ENCODE measurements at regions not wholly inside any gene's neighbourhood (a gene's known extent, or its start where the extent isn't known, plus 50 kb on each side); places are given as distances from the start of the nearest gene placed in this dataset.

DNA sequence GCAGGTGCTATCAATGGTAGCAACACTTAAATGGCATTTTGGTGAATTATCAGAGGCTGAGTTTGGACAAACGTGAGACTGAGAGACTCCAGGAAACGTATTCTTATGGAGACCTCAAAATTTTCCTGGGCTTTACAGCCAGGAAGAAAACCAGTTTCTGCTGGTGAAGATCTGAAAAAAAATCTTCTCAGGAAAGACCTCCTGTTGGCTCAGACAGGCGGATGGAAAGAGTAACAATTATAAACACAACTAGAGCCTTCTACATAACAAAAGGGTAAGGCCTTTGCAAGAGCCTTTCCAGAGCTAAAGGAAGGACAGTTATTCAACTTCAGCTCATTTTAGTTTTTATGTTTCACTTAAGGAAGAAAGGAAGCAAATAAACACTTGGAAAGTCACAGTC, 274.4 kb downstream of the THBS2 start:
- Histone ChIP-seq H3K4me3 (ENCODE audit: low read length in 3 of 3) (no peak overlapping the region), H3K36me3 (ENCODE audit: control insufficient read depth in 2 of 3, insufficient read depth in 3 of 3, low read length in 3 of 3) (no peaks in the 10 kb centered on the region), H3K9me3 (ENCODE audit: control insufficient read depth in 2 of 3, insufficient read depth in 1 of 3, low read length in 3 of 3) (peaks cover 0 to 11% (median 5%) of the 10 kb centered on the region in 3 donors), H3K27me3 (ENCODE audit: control insufficient read depth, insufficient read depth, low read length) (no peaks in the 10 kb centered on the region), H3K9ac (ENCODE audit: low read length in 3 of 3) (no peak overlapping the region), H3K4me1 (ENCODE audit: control insufficient read depth in 2 of 3, insufficient read depth in 2 of 3, low read depth in 1 of 3, low read length in 3 of 3) (no peaks in the 10 kb centered on the region), H3K27ac (ENCODE audit: low read depth in 2 of 2, low read length in 2 of 2) (no peak overlapping the region)
- intact Hi-C loops (cut with DNase I), result no loop called here
- TF ChIP-seq, protein P1, sequence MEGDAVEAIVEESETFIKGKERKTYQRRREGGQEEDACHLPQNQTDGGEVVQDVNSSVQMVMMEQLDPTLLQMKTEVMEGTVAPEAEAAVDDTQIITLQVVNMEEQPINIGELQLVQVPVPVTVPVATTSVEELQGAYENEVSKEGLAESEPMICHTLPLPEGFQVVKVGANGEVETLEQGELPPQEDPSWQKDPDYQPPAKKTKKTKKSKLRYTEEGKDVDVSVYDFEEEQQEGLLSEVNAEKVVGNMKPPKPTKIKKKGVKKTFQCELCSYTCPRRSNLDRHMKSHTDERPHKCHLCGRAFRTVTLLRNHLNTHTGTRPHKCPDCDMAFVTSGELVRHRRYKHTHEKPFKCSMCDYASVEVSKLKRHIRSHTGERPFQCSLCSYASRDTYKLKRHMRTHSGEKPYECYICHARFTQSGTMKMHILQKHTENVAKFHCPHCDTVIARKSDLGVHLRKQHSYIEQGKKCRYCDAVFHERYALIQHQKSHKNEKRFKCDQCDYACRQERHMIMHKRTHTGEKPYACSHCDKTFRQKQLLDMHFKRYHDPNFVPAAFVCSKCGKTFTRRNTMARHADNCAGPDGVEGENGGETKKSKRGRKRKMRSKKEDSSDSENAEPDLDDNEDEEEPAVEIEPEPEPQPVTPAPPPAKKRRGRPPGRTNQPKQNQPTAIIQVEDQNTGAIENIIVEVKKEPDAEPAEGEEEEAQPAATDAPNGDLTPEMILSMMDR (IDR thresholded peaks at IDR 0.05; ENCODE audit: borderline replicate concordance, extremely low read depth, insufficient read depth), result no peak
- DNase-seq (no peak), FAIRE-seq (no peak)

DNA sequence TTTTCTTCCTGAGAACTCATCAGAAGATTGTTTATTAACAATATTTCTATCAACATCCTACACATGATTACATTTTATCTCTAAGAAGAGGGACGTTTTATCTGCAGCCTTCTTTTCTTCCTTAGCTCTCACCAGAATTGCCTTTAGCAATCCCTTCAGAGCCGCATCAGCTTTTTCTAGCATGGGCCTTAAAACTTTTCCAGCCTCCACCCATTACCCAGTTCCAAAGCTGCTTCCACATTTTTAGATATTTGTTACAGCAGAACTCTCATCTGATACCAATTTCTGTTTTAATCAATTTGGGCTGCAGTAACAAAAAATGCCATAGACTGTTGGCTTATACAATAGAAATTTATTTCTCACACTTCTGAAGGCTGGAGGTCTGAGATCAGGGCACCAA, 281.5 kb downstream of the THBS2 start:
- FAIRE-seq (no peak), DNase-seq (no peak)
- Histone ChIP-seq H3K4me3 (ENCODE audit: low read length in 3 of 3) (no peak overlapping the region), H3K27ac (ENCODE audit: low read depth in 2 of 2, low read length in 2 of 2) (no peak overlapping the region), H3K36me3 (ENCODE audit: control insufficient read depth in 2 of 3, insufficient read depth in 3 of 3, low read length in 3 of 3) (no peaks in the 10 kb centered on the region), H3K9ac (ENCODE audit: low read length in 3 of 3) (no peak overlapping the region), H3K27me3 (ENCODE audit: control insufficient read depth, insufficient read depth, low read length) (no peaks in the 10 kb centered on the region), H3K4me1 (ENCODE audit: control insufficient read depth in 2 of 3, insufficient read depth in 2 of 3, low read depth in 1 of 3, low read length in 3 of 3) (peaks cover 0 to 3% (median 3%) of the 10 kb centered on the region in 3 donors), H3K9me3 (ENCODE audit: control insufficient read depth in 2 of 3, insufficient read depth in 1 of 3, low read length in 3 of 3) (no peaks in the 10 kb centered on the region)
- intact Hi-C loops (cut with DNase I), result no loop called here
- TF ChIP-seq, protein P1 (IDR thresholded peaks at IDR 0.05; ENCODE audit: borderline replicate concordance, extremely low read depth, insufficient read depth), result no peak

DNA sequence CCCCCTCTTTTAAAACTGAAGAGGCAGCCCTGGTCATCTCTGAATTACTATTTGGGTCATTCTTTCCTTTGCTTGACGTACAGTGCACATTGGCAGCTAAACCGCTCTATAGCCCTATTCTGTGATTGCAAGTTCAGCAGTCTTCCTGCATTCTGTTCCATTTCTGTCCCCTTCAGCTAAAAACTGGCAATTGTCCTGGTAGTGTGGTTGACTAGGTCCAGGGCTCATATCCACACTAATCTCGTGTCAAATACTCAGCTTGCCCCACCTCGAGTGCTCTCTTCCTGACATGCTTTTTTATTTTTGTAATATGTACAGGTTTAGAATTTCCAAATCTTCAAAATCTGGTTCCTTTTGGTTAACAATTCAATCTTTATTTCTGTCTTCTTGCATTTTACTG, 282.1 kb downstream of the THBS2 start:
- Histone ChIP-seq H3K27me3 (ENCODE audit: control insufficient read depth, insufficient read depth, low read length) (no peaks in the 10 kb centered on the region), H3K9me3 (ENCODE audit: control insufficient read depth in 2 of 3, insufficient read depth in 1 of 3, low read length in 3 of 3) (no peaks in the 10 kb centered on the region), H3K36me3 (ENCODE audit: control insufficient read depth in 2 of 3, insufficient read depth in 3 of 3, low read length in 3 of 3) (no peaks in the 10 kb centered on the region), H3K9ac (ENCODE audit: low read length in 3 of 3) (no peak overlapping the region), H3K27ac (ENCODE audit: low read depth in 2 of 2, low read length in 2 of 2) (no peak overlapping the region), H3K4me3 (ENCODE audit: low read length in 3 of 3) (no peak overlapping the region), H3K4me1 (ENCODE audit: control insufficient read depth in 2 of 3, insufficient read depth in 2 of 3, low read depth in 1 of 3, low read length in 3 of 3) (peaks cover 0 to 3% (median 3%) of the 10 kb centered on the region in 3 donors)
- FAIRE-seq (no peak), DNase-seq (no peak)
- TF ChIP-seq, protein P1 (IDR thresholded peaks at IDR 0.05; ENCODE audit: borderline replicate concordance, extremely low read depth, insufficient read depth), result no peak
- intact Hi-C loops (cut with DNase I), result no loop called here

DNA sequence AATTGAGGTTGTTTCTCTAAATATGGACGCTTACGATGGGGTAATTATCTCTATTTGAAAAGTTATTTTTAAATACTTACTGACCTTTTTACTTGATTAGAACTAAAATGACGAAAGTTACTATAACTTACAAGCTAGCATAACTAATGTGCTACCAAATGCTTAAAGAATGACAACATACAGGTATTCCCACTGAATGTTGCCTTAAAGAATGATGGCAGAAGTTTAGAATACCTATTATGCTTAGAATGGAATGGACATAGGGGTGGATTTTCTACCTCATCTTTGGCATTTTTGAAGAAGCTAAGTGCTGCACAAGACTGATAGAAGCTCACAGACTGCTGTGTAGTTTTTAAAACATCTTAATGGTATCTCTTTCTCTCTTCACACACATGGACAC, 284.8 kb downstream of the THBS2 start:
- Histone ChIP-seq H3K27ac (ENCODE audit: low read depth in 2 of 2, low read length in 2 of 2) (no peak overlapping the region), H3K9ac (ENCODE audit: low read length in 3 of 3) (no peak overlapping the region), H3K9me3 (ENCODE audit: control insufficient read depth in 2 of 3, insufficient read depth in 1 of 3, low read length in 3 of 3) (no peaks in the 10 kb centered on the region), H3K27me3 (ENCODE audit: control insufficient read depth, insufficient read depth, low read length) (no peaks in the 10 kb centered on the region), H3K4me3 (ENCODE audit: low read length in 3 of 3) (no peak overlapping the region), H3K36me3 (ENCODE audit: control insufficient read depth in 2 of 3, insufficient read depth in 3 of 3, low read length in 3 of 3) (no peaks in the 10 kb centered on the region), H3K4me1 (ENCODE audit: control insufficient read depth in 2 of 3, insufficient read depth in 2 of 3, low read depth in 1 of 3, low read length in 3 of 3) (peaks cover 0 to 3% (median 3%) of the 10 kb centered on the region in 3 donors)
- intact Hi-C loops (cut with DNase I), result no loop called here
- TF ChIP-seq, protein P1 (IDR thresholded peaks at IDR 0.05; ENCODE audit: borderline replicate concordance, extremely low read depth, insufficient read depth), result no peak
- DNase-seq (no peak), FAIRE-seq (no peak)
